RWPE2 (cell line): ENCODE measurements at regions not wholly inside any gene's neighbourhood (a gene's known extent, or its start where the extent isn't known, plus 50 kb on each side); places are given as distances from the start of the nearest gene placed in this dataset.

Source experiments
- ATAC-seq: fragments of 200-7000 bp; cut with Tn5 transposase; 3 replicates; pipeline ENCODE4 v1.9.1; 2021; ENCODE audit warnings: low read depth
- DNase-seq: peaks from one replicate; pipeline ENCODE4 v3.0.0-alpha.2; 2020; ENCODE audit warnings: low spot score
- H3K27ac ChIP-seq: fragments of 450-650 bp; 2 replicates; pipeline ENCODE4 v1.5.1; 2017; ENCODE audit warnings: mild to moderate bottlenecking; ENCODE audit not compliant: poor library complexity, severe bottlenecking
- H3K27me3 ChIP-seq: fragments of 250-450 bp; sonication (Bioruptor Pico); 2 replicates; pipeline ENCODE4 v1.5.1; 2021; ENCODE audit warnings: mild to moderate bottlenecking, moderate library complexity; ENCODE audit not compliant: insufficient read depth, poor library complexity, severe bottlenecking
- H3K36me3 ChIP-seq: fragments of 250-450 bp; sonication (Bioruptor Pico); 2 replicates; pipeline ENCODE4 v1.5.1; 2020; ENCODE audit warnings: low read depth, mild to moderate bottlenecking, moderate library complexity
- H3K4me1 ChIP-seq: fragments of 250-450 bp; sonication (Bioruptor Pico); 2 replicates; pipeline ENCODE4 v1.5.1; 2021; ENCODE audit warnings: mild to moderate bottlenecking, moderate library complexity; ENCODE audit not compliant: insufficient read depth, poor library complexity, severe bottlenecking
- H3K4me3 ChIP-seq: fragments of 250-450 bp; sonication (Bioruptor Pico); 2 replicates; pipeline ENCODE4 v1.5.1; 2021; ENCODE audit warnings: mild to moderate bottlenecking, moderate library complexity; ENCODE audit not compliant: severe bottlenecking
- H3K9me3 ChIP-seq: fragments of 250-450 bp; sonication (Bioruptor Pico); 2 replicates; pipeline ENCODE4 v1.5.1; 2021; ENCODE audit warnings: mild to moderate bottlenecking, moderate library complexity; ENCODE audit not compliant: severe bottlenecking
- TF ChIP-seq, protein P1 (sequence below): fragments of 450-650 bp; IDR thresholded peaks from one replicate; pipeline ENCODE4 v1.5.1; 2017; ENCODE audit warnings: mild to moderate bottlenecking, moderate library complexity; ENCODE audit not compliant: poor library complexity, severe bottlenecking

GRCh38 chr2:167756446-167756845 is 490.9 kb downstream of the STK39 start:
- no peaks in the 10 kb centered on the region for H3K36me3 ChIP-seq
- H3K4me3 ChIP-seq: no peak overlapping the region
- no peak overlapping the region for H3K27ac ChIP-seq
- no peak for ATAC-seq
- no peaks in the 10 kb centered on the region for H3K27me3 ChIP-seq
- TF ChIP-seq, protein P1, sequence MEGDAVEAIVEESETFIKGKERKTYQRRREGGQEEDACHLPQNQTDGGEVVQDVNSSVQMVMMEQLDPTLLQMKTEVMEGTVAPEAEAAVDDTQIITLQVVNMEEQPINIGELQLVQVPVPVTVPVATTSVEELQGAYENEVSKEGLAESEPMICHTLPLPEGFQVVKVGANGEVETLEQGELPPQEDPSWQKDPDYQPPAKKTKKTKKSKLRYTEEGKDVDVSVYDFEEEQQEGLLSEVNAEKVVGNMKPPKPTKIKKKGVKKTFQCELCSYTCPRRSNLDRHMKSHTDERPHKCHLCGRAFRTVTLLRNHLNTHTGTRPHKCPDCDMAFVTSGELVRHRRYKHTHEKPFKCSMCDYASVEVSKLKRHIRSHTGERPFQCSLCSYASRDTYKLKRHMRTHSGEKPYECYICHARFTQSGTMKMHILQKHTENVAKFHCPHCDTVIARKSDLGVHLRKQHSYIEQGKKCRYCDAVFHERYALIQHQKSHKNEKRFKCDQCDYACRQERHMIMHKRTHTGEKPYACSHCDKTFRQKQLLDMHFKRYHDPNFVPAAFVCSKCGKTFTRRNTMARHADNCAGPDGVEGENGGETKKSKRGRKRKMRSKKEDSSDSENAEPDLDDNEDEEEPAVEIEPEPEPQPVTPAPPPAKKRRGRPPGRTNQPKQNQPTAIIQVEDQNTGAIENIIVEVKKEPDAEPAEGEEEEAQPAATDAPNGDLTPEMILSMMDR: no peak
- DNase-seq: no peak
- H3K9me3 ChIP-seq: no peaks in the 10 kb centered on the region
- no peaks in the 10 kb centered on the region for H3K4me1 ChIP-seq

- no peaks in the 10 kb centered on the region for H3K9me3 ChIP-seq
- ATAC-seq: no peak
- no peaks in the 10 kb centered on the region for H3K27me3 ChIP-seq
- H3K4me1 ChIP-seq: peaks cover 4% of the 10 kb centered on the region
- TF ChIP-seq, protein P1: no peak
- DNase-seq: no peak
- H3K36me3 ChIP-seq: no peaks in the 10 kb centered on the region
- no peak overlapping the region for H3K27ac ChIP-seq
- H3K4me3 ChIP-seq: no peak overlapping the region
Observed at GRCh38 chr2:167753142-167753541, 494.3 kb downstream of the STK39 start.

- DNase-seq (no peak), ATAC-seq (no peak)
- peaks cover 4% of the 10 kb centered on the region for H3K4me1 ChIP-seq
- H3K9me3 ChIP-seq: no peaks in the 10 kb centered on the region
- TF ChIP-seq, protein P1: no peak
- no peak overlapping the region for H3K4me3 ChIP-seq
- H3K27ac ChIP-seq: no peak overlapping the region
- no peaks in the 10 kb centered on the region for H3K27me3 ChIP-seq
- H3K36me3 ChIP-seq: no peaks in the 10 kb centered on the region
Observed at GRCh38 chr2:167752734-167753133, 494.7 kb downstream of the STK39 start.

DNA sequence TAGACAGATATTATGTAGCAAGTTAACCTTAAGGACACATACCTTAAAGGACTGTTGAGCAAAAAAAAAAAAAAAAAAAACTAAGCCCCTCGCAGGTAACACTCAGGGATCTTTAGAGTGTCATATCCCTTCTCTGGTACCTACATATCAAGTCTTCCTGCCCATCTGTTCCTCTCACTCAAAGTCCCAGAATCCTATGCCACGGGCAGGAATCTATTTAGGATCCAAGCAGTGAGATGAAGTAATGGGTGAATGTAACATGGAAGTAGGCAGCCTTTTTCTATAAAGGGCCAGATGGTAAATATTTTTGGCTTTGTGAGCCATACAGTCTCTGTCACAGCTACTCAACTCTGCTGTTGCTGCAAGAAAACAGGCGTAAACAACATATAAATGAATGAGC is 496.7 kb downstream of the STK39 start:
- DNase-seq: no peak
- H3K36me3 ChIP-seq: no peaks in the 10 kb centered on the region
- TF ChIP-seq, protein P1: no peak
- no peaks in the 10 kb centered on the region for H3K9me3 ChIP-seq
- H3K4me1 ChIP-seq: peaks cover 4% of the 10 kb centered on the region
- peaks cover 2% of the 10 kb centered on the region for H3K27me3 ChIP-seq
- ATAC-seq: no peak
- H3K27ac ChIP-seq: no peak overlapping the region
- no peak overlapping the region for H3K4me3 ChIP-seq

- H3K27ac ChIP-seq: no peak overlapping the region
- ATAC-seq (no peak), DNase-seq (no peak)
- no peak overlapping the region for H3K4me3 ChIP-seq
- TF ChIP-seq, protein P1: no peak
- peaks cover 4% of the 10 kb centered on the region for H3K4me1 ChIP-seq
- H3K9me3 ChIP-seq: no peaks in the 10 kb centered on the region
- no peaks in the 10 kb centered on the region for H3K36me3 ChIP-seq
- H3K27me3 ChIP-seq: peaks cover 9% of the 10 kb centered on the region
Observed at GRCh38 chr2:167749660-167750059, 497.7 kb downstream of the STK39 start.
